ENCODE measurements at regions not wholly inside any gene's neighbourhood (a gene's known extent, or its start where the extent isn't known, plus 50 kb on each side); places are given as distances from the start of the nearest gene placed in this dataset.

DNA sequence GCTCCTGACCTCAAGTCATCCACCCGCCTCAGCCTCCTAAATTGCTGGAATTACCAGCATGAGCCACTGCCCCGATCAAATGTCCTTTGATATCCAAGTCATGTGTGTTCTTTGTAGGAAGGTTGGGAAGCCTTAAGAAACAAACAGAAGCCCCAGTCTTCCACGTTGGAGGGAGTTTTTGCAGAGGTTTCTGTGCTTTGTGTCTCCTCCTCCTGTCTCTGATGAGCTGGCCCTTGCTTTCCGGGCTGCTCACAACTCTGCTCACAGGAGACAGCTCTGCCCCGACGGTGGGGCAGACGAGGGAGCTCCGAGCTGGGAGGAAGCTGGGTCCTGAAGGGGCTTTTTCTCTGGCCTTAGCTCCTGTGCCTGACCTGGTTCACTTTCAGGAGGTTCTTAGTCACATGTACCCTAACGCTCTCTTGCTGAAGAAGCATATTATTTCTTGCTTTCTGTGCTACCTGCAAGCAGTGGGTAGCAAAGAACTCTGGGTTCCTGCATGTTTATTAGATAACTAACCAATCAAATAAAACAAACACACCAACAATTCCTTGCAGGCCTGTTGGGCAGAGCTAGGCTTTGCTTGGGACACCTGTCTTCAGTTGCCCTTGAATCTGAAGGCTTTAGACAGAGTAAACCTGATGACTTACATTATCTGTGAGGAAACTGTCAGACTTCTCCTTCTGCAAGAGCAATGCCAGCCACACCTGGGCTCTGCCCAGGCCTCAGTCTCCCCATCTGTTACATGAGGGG, 52.6 kb upstream of the SMAD6 start:
- no peak overlapping the region for H3K4me3 ChIP-seq
- 36 to 81% methylated on average over 9 of the region's 9 CpGs for WGBS, 2 donors
- H3K27ac ChIP-seq: no peak overlapping the region
- intact Hi-C loops (cut with DNase I): no loop called here
- H3K9me3 ChIP-seq: no peaks in the 10 kb centered on the region
- TF ChIP-seq, protein P1, sequence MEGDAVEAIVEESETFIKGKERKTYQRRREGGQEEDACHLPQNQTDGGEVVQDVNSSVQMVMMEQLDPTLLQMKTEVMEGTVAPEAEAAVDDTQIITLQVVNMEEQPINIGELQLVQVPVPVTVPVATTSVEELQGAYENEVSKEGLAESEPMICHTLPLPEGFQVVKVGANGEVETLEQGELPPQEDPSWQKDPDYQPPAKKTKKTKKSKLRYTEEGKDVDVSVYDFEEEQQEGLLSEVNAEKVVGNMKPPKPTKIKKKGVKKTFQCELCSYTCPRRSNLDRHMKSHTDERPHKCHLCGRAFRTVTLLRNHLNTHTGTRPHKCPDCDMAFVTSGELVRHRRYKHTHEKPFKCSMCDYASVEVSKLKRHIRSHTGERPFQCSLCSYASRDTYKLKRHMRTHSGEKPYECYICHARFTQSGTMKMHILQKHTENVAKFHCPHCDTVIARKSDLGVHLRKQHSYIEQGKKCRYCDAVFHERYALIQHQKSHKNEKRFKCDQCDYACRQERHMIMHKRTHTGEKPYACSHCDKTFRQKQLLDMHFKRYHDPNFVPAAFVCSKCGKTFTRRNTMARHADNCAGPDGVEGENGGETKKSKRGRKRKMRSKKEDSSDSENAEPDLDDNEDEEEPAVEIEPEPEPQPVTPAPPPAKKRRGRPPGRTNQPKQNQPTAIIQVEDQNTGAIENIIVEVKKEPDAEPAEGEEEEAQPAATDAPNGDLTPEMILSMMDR (IDR thresholded peaks at IDR 0.05): no peak
- TF ChIP-seq EP300 (IDR thresholded peaks at IDR 0.05): no peak
- no peak for TF ChIP-seq POLR2A (IDR thresholded peaks at IDR 0.05)
- no peak for TF ChIP-seq POLR2AphosphoS5 (IDR thresholded peaks at IDR 0.05)
- DNase-seq: no peak
- peaks cover 0 to under 1% (median 0%) of the 10 kb centered on the region in 3 donors for H3K27me3 ChIP-seq
- H3K36me3 ChIP-seq: no peaks in the 10 kb centered on the region
- H3K4me1 ChIP-seq: peaks cover 0 to 10% (median 4%) of the 10 kb centered on the region in 4 donors

DNA sequence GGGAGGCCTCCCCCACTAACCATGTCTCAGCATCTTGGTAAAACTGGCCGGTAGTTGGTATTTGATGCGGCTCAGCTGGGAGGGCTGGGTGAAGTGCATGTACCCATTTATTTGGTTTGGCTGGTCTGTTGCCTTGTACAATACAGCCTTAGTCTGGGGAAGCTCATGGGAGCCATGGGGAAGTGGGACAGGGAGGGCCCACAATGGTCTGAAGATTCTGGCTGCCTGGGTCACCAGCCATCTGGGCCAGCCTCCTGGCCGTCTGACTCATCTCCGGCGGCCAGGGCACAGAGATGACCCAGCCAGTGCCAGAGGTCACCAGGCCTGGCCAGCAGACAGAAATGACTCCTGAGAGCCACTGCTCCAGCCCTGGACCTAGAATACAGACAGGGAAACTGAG, 51.6 kb upstream of the SMAD6 start:
- Histone ChIP-seq H3K9me3 (no peaks in the 10 kb centered on the region), H3K36me3 (no peaks in the 10 kb centered on the region), H3K4me3 (no peak overlapping the region), H3K4me1 (peaks cover 0 to 16% (median 7%) of the 10 kb centered on the region in 4 donors), H3K27ac (no peak overlapping the region), H3K27me3 (peaks cover 0 to 11% (median 0%) of the 10 kb centered on the region in 3 donors)
- no peak for TF ChIP-seq EP300 (IDR thresholded peaks at IDR 0.05)
- TF ChIP-seq POLR2A (IDR thresholded peaks at IDR 0.05): no peak
- TF ChIP-seq POLR2AphosphoS5 (IDR thresholded peaks at IDR 0.05): no peak
- TF ChIP-seq, protein P1 (IDR thresholded peaks at IDR 0.05): no peak
- no peak for DNase-seq
- intact Hi-C loops (cut with DNase I): no loop called here
- 86 to 90% methylated on average over 5 of the region's 5 CpGs for WGBS, 2 donors

DNA sequence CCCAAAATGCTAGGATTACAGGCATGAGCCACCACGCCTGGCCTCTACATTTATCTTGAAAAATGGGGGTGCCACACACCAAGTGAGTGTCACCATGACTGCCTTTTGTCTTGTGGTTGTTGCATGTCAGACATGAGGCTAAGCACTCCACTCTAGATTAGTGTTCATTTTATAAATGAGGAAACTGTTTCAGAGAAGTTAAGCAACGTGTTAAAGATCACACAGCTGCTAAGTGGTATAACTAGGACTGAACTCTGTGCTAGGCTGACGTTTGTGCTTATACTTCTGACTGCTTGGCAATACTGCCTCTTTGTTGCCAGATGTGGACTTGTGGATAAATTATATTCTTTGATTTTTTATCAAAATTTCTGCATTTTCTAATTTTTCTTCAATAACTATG, 50.8 kb upstream of the SMAD6 start:
- no peaks in the 10 kb centered on the region for H3K36me3 ChIP-seq
- TF ChIP-seq, protein P1 (IDR thresholded peaks at IDR 0.05): no peak
- no peak for TF ChIP-seq EP300 (IDR thresholded peaks at IDR 0.05)
- TF ChIP-seq POLR2AphosphoS5 (IDR thresholded peaks at IDR 0.05): no peak
- no peak for TF ChIP-seq POLR2A (IDR thresholded peaks at IDR 0.05)
- intact Hi-C loops (cut with DNase I): no loop called here
- no peak overlapping the region for H3K4me3 ChIP-seq
- H3K4me1 ChIP-seq: peaks cover 0 to 16% (median 7%) of the 10 kb centered on the region in 4 donors
- no peak overlapping the region for H3K27ac ChIP-seq
- no peaks in the 10 kb centered on the region for H3K9me3 ChIP-seq
- 81 to 82% methylated on average over 3 of the region's 3 CpGs for WGBS, 2 donors
- peaks cover 0 to 19% (median 0%) of the 10 kb centered on the region in 3 donors for H3K27me3 ChIP-seq
- DNase-seq: no peak

DNA sequence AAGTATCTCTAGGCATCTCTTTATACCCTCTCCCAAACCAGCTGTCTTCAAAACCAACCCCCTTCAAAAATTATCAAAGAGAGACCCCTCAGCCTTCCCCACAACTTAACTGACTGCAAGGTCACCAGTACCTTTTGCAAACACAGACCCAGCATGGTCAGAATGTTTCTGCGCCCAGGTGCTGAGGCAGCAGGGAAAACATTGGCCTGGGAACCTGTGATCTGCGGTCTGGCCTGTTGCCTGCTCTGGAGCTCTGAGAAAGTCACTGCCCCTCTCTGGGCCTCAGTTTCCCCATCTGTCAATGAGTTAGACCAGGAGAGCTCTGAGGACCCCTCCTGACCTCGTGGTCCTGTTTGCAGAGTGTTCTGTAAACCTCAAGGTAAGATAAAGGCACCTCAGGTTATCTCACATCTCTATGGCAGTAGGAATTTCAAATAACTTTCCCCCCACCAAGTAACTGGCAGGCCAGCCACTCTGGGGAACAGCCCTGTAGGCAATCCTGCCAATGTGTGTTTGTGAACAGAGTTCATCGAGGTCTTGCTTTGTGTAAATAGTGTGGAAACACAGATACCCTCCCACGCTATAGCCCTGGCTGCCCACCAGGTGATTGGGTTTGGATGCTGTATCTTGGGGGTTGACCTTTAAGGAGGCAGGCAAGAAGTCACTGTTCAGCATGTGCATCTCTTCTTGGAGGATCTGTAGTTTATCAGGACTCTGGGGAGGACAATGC, 50.0 kb upstream of the SMAD6 start:
- H3K4me1 ChIP-seq: peaks cover 0 to 14% (median 6%) of the 10 kb centered on the region in 4 donors
- no peak overlapping the region for H3K4me3 ChIP-seq
- H3K9me3 ChIP-seq: no peaks in the 10 kb centered on the region
- no peaks in the 10 kb centered on the region for H3K36me3 ChIP-seq
- intact Hi-C loops (cut with DNase I): no loop called here
- no peak for DNase-seq
- WGBS, 2 donors: 60 to 82% methylated on average over 5 of the region's 5 CpGs
- no peak for TF ChIP-seq POLR2A (IDR thresholded peaks at IDR 0.05)
- TF ChIP-seq, protein P1 (IDR thresholded peaks at IDR 0.05): no peak
- no peak for TF ChIP-seq EP300 (IDR thresholded peaks at IDR 0.05)
- TF ChIP-seq POLR2AphosphoS5 (IDR thresholded peaks at IDR 0.05): no peak
- peaks cover 0 to 25% (median 0%) of the 10 kb centered on the region in 3 donors for H3K27me3 ChIP-seq
- H3K27ac ChIP-seq: no peak overlapping the region

Measured in sigmoid colon (tissue), 6 donors.